Neuronal stem cell (in vitro differentiated cells): ENCODE measurements at regions not wholly inside any gene's neighbourhood (a gene's known extent, or its start where the extent isn't known, plus 50 kb on each side); places are given as distances from the start of the nearest gene placed in this dataset.

Experiments used
- DNase-seq: peaks from one replicate; pipeline ENCODE4 v3.0.0-alpha.2; 2013; ENCODE audit warnings: low spot score
- H2AFZ ChIP-seq: one replicate; pipeline ENCODE4 v1.6.1; 2013; ENCODE audit warnings: mild to moderate bottlenecking, low read length, inconsistent platforms
- H2AK5ac ChIP-seq: 2 replicates; pipeline ENCODE4 v1.6.1; 2013; ENCODE audit warnings: low read depth, mild to moderate bottlenecking, inconsistent platforms, low read length, moderate library complexity, mixed read lengths
- H2BK120ac ChIP-seq: 2 replicates; pipeline ENCODE4 v1.6.1; 2013; ENCODE audit warnings: low read depth, mild to moderate bottlenecking, inconsistent platforms, low read length, moderate library complexity, mixed read lengths
- H2BK12ac ChIP-seq: one replicate; pipeline ENCODE4 v1.6.1; 2013; ENCODE audit warnings: low read length, inconsistent platforms
- H2BK15ac ChIP-seq: 2 replicates; pipeline ENCODE4 v1.6.1; 2013; ENCODE audit warnings: mild to moderate bottlenecking, low read length, inconsistent platforms, mixed read lengths
- H2BK5ac ChIP-seq: one replicate; pipeline ENCODE4 v1.6.1; 2013; ENCODE audit warnings: inconsistent platforms, mild to moderate bottlenecking, low read length, moderate library complexity
- H3K14ac ChIP-seq: one replicate; pipeline ENCODE4 v1.6.1; 2013; ENCODE audit warnings: low read length, inconsistent platforms
- H3K18ac ChIP-seq: 2 replicates; pipeline ENCODE4 v1.6.1; 2013; ENCODE audit warnings: low read length, inconsistent platforms
- H3K23ac ChIP-seq: 2 replicates; pipeline ENCODE4 v1.6.1; 2013; ENCODE audit warnings: low read depth, mild to moderate bottlenecking, mixed read lengths, low read length, inconsistent platforms; ENCODE audit not compliant: poor library complexity
- H3K27ac ChIP-seq: replicated peaks from 3 replicates; pipeline ENCODE4 v1.5.1; 2013; ENCODE audit warnings: low read length, inconsistent platforms
- H3K27me3 ChIP-seq, 3 experiments: 2 replicates each; pipeline ENCODE4 v1.6.1; 2013; ENCODE audit warnings: low read length in 3 of 3, mild to moderate bottlenecking in 2 of 3, inconsistent platforms in 1 of 3, low read depth in 1 of 3, mixed read lengths in 1 of 3, moderate library complexity in 1 of 3; ENCODE audit not compliant: control insufficient read depth in 3 of 3, insufficient read depth in 3 of 3
- H3K36me3 ChIP-seq, 2 donors: replicated peaks in 1 of 2; 2 replicates each; pipeline ENCODE4 v1.6.1; 2013; ENCODE audit warnings: low read length in 2 of 2; ENCODE audit not compliant: control insufficient read depth in 2 of 2, insufficient read depth in 2 of 2
- H3K4ac ChIP-seq: 2 replicates; pipeline ENCODE4 v1.6.1; 2013; ENCODE audit warnings: inconsistent platforms, mild to moderate bottlenecking, low read length, moderate library complexity
- H3K4me1 ChIP-seq, 2 donors: 1 replicate in 1 of 2; 2 replicates in 1 of 2; pipeline ENCODE4 v1.6.1; 2013; ENCODE audit warnings: low read length in 2 of 2, low read depth in 1 of 2; ENCODE audit not compliant: control insufficient read depth in 2 of 2, insufficient read depth in 1 of 2
- H3K4me2 ChIP-seq: one replicate; pipeline ENCODE4 v1.6.1; 2013; ENCODE audit warnings: mild to moderate bottlenecking, low read length, inconsistent platforms; ENCODE audit not compliant: insufficient read depth, poor library complexity, severe bottlenecking
- H3K4me3 ChIP-seq, 2 donors: 2 replicates each; pipeline ENCODE4 v1.5.1; 2013; ENCODE audit warnings: low read length in 2 of 2, mild to moderate bottlenecking in 2 of 2, inconsistent platforms in 1 of 2, moderate library complexity in 1 of 2
- H3K79me1 ChIP-seq: one replicate; pipeline ENCODE4 v1.6.1; 2013; ENCODE audit warnings: low read depth, mild to moderate bottlenecking, inconsistent platforms, low read length, moderate library complexity
- H3K9ac ChIP-seq: one replicate; pipeline ENCODE4 v1.6.1; 2013; ENCODE audit warnings: mild to moderate bottlenecking, low read depth, low read length, inconsistent platforms; ENCODE audit not compliant: poor library complexity
- H3K9me3 ChIP-seq, 2 donors: replicated peaks in 1 of 2; 2 replicates each; pipeline versions ENCODE3 to v1.6.1; 2013; ENCODE audit warnings: low read length in 2 of 2, mild to moderate bottlenecking in 2 of 2, inconsistent platforms in 1 of 2, low read depth in 1 of 2, mixed read lengths in 1 of 2, moderate library complexity in 1 of 2; ENCODE audit not compliant: control insufficient read depth in 2 of 2, insufficient read depth in 1 of 2
- H4K8ac ChIP-seq: one replicate; pipeline ENCODE4 v1.6.1; 2013; ENCODE audit warnings: low read depth, mild to moderate bottlenecking, inconsistent platforms, low read length, moderate library complexity
- H4K91ac ChIP-seq: one replicate; pipeline ENCODE4 v1.6.1; 2013; ENCODE audit warnings: low read length, low read depth, mild to moderate bottlenecking, inconsistent platforms; ENCODE audit not compliant: poor library complexity
- WGBS, 2 donors: extraction: QIAGEN DNeasy Blood & Tissue Kit; methylation state at CpG; one replicate each; pipeline ENCODE4 v1.1.7; 2013; ENCODE audit warnings: missing lambda C conversion rate in 2 of 2, mixed read lengths in 1 of 2; ENCODE audit not compliant: insufficient read length in 2 of 2, insufficient replicate concordance in 1 of 2; ENCODE audit errors: extremely low coverage in 2 of 2; 5-methylcytosine and 5-hydroxymethylcytosine counted together

GRCh38 chr11:36744375-36745168 is 146.5 kb upstream of the RAG2 start:
- no peak overlapping the region for H2BK12ac ChIP-seq
- H4K91ac ChIP-seq: no peak overlapping the region
- H2AK5ac ChIP-seq: no peak overlapping the region
- H2AFZ ChIP-seq: no peak overlapping the region
- peak; percentile 69 for DNase-seq
- H2BK5ac ChIP-seq: no peak overlapping the region
- no peak overlapping the region for H3K18ac ChIP-seq
- H3K4me1 ChIP-seq: peaks cover 0 to 2% of the 10 kb centered on the region in 2 donors
- H3K4me2 ChIP-seq: no peak overlapping the region
- no peak overlapping the region for H2BK15ac ChIP-seq
- H3K36me3 ChIP-seq: no peaks in the 10 kb centered on the region
- H3K27ac ChIP-seq: no peak overlapping the region
- H3K4me3 ChIP-seq: no peak overlapping the region
- H3K23ac ChIP-seq: no peak overlapping the region
- no peaks in the 10 kb centered on the region for H3K27me3 ChIP-seq
- H3K4ac ChIP-seq: no peak overlapping the region
- no peak overlapping the region for H3K14ac ChIP-seq
- H4K8ac ChIP-seq: no peak overlapping the region
- no peaks in the 10 kb centered on the region for H3K79me1 ChIP-seq
- H3K9me3 ChIP-seq: no peaks in the 10 kb centered on the region
- H2BK120ac ChIP-seq: no peak overlapping the region
- no peak overlapping the region for H3K9ac ChIP-seq
- WGBS, 2 donors: no CpG with 5 or more reads among the region's 11 CpGs

DNA sequence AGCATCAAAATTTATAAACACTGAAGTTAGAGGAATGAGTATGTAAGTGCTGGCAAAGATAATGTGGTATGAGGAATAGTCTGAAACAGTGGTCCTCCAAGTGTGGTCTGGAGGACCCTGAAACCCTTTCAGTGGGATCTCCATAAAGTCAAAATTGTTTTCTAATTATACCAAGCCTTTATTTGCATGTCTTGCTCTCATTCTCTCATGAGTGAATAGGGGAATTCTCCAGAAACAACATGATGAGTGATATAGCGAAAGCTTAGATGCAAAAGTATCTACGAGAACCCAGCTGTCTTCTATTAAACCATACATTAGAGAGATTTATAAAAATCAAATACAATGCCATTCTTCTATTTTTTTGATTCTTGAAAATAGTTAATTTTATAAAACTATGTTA is 145.0 kb upstream of the RAG2 start:
- no CpG with 5 or more reads among the region's 2 CpGs for WGBS, 2 donors
- no peak overlapping the region for H3K9ac ChIP-seq

GRCh38 chr11:36741515-36741914 is 143.5 kb upstream of the RAG2 start:
- H3K9ac ChIP-seq: no peak overlapping the region
- no peaks in the 10 kb centered on the region for H3K79me1 ChIP-seq
- no peak overlapping the region for H4K91ac ChIP-seq
- H3K18ac ChIP-seq: no peak overlapping the region
- peaks cover 0 to 2% of the 10 kb centered on the region in 2 donors for H3K4me1 ChIP-seq
- no peak overlapping the region for H3K14ac ChIP-seq
- H2BK120ac ChIP-seq: no peak overlapping the region
- H3K4ac ChIP-seq: no peak overlapping the region
- H2AK5ac ChIP-seq: no peak overlapping the region
- no peak for DNase-seq
- no peak overlapping the region for H2BK15ac ChIP-seq
- H4K8ac ChIP-seq: no peak overlapping the region
- H3K23ac ChIP-seq: no peak overlapping the region
- H2AFZ ChIP-seq: no peak overlapping the region
- H3K27me3 ChIP-seq: peaks cover 0 to 1% (median 0%) of the 10 kb centered on the region in 3 experiments
- no peak overlapping the region for H2BK12ac ChIP-seq
- no peak overlapping the region for H2BK5ac ChIP-seq
- peaks cover 0 to 4% of the 10 kb centered on the region in 2 donors for H3K9me3 ChIP-seq
- no peak overlapping the region for H3K4me3 ChIP-seq
- H3K27ac ChIP-seq: no peak overlapping the region
- H3K4me2 ChIP-seq: no peak overlapping the region
- H3K36me3 ChIP-seq: peaks cover 0 to 2% of the 10 kb centered on the region in 2 donors

More for the DNA sequence above, 145.0 kb upstream of the RAG2 start:
- no peak overlapping the region for H3K4me3 ChIP-seq
- H3K18ac ChIP-seq: no peak overlapping the region
- H3K9me3 ChIP-seq: no peaks in the 10 kb centered on the region
- H3K4me1 ChIP-seq: peaks cover 0 to 2% of the 10 kb centered on the region in 2 donors
- no peak overlapping the region for H2AK5ac ChIP-seq
- H4K91ac ChIP-seq: no peak overlapping the region
- H3K4ac ChIP-seq: no peak overlapping the region
- H4K8ac ChIP-seq: no peak overlapping the region
- no peak overlapping the region for H3K4me2 ChIP-seq
- no peaks in the 10 kb centered on the region for H3K79me1 ChIP-seq
- H3K14ac ChIP-seq: no peak overlapping the region
- no peak overlapping the region for H3K23ac ChIP-seq
- H2AFZ ChIP-seq: no peak overlapping the region
- no peaks in the 10 kb centered on the region for H3K36me3 ChIP-seq
- DNase-seq: no peak
- no peak overlapping the region for H2BK5ac ChIP-seq
- no peak overlapping the region for H3K27ac ChIP-seq
- H2BK120ac ChIP-seq: no peak overlapping the region
- no peak overlapping the region for H2BK15ac ChIP-seq
- no peak overlapping the region for H2BK12ac ChIP-seq
- no peaks in the 10 kb centered on the region for H3K27me3 ChIP-seq

GRCh38 chr11:36738292-36738861 is 140.3 kb upstream of the RAG2 start:
- peaks cover 0 to 1% (median 0%) of the 10 kb centered on the region in 3 experiments for H3K27me3 ChIP-seq
- H2BK5ac ChIP-seq: no peak overlapping the region
- WGBS, 2 donors: no CpG with 5 or more reads among the region's 3 CpGs

More at GRCh38 chr11:36738292-36738861, 140.3 kb upstream of the RAG2 start:
- Histone ChIP-seq H2BK15ac (no peak overlapping the region), H2AFZ (no peak overlapping the region), H4K91ac (no peak overlapping the region), H4K8ac (no peak overlapping the region), H3K36me3 (peaks cover 0 to 2% of the 10 kb centered on the region in 2 donors), H3K14ac (no peak overlapping the region), H3K9me3 (peaks cover 0 to 4% of the 10 kb centered on the region in 2 donors), H3K79me1 (no peaks in the 10 kb centered on the region), H3K27ac (no peak overlapping the region), H3K23ac (no peak overlapping the region), H3K9ac (no peak overlapping the region), H3K4me2 (no peak overlapping the region), H3K4me3 (no peak overlapping the region), H3K18ac (no peak overlapping the region), H2AK5ac (no peak overlapping the region), H2BK120ac (no peak overlapping the region), H2BK12ac (no peak overlapping the region), H3K4me1 (peaks cover 0 to 2% of the 10 kb centered on the region in 2 donors), H3K4ac (no peak overlapping the region)
- no peak for DNase-seq
